A172 (cell line): ENCODE measurements at regions not wholly inside any gene's neighbourhood (a gene's known extent, or its start where the extent isn't known, plus 50 kb on each side); places are given as distances from the start of the nearest gene placed in this dataset.

ENCODE experiments used
- DNase-seq: peaks from one replicate; pipeline ENCODE4 v3.0.0-alpha.2; 2015; ENCODE audit warnings: low spot score

DNA sequence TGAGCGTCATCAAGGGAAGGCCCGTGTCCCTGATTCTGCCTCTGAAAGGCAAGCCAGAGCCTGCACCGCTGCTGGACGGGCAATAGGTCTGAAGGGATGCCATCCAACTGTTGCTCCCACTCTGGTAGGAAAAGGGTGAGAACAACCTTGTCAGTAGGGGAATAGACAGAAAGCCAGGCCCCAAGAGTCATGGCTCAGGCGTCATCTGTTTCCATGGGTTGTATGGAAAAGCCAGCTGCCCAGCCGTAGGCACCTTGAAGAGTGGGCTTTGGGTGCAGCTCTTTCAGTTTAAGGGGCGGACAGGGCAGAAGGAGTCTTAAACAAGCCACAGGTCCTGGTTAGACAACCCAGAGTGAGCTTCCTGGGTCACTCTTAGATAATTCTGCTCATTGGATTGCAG is 66.5 kb downstream of the RNF6 start:
- DNase-seq, result no peak

DNA sequence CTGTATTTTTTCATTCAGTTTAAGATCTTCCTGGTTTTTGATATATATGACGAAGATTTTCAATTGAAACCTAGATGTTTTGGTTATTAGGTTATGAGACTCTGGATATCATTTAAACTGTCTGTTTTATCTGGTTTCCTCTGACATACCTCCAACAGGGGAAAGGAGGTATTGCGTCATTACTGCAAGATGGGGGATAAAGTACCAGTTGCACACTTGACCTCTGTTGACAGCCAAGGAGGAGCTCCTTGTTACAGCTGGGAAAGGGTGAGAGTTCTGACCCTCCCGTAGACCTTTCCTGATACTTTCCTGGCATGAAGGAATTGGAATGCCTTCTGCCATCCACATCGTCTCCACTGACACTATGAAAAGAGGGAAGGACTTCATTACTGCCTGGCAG is 82.0 kb upstream of the SHISA2 start:
- DNase-seq, result no peak

DNA sequence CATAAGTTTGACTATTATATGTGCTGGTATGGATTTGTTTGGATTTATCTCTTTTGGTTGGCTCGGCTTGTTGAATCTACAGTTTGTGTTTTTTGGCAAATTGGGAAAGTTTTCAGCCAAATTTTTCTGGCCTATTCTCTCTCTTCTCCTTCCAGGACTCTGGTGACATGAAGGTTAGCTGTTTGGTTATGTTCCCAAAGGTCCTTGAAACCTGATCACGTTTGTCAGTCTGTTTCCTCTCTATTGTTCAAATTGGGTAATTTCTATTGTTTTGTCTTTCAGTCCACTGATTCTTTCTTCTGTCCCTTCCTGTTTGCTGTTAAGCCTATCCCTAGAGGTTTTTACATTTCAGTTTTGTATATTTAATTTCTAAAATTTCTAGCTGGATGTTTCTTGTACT is 81.5 kb upstream of the SHISA2 start:
- DNase-seq, result no peak

DNA sequence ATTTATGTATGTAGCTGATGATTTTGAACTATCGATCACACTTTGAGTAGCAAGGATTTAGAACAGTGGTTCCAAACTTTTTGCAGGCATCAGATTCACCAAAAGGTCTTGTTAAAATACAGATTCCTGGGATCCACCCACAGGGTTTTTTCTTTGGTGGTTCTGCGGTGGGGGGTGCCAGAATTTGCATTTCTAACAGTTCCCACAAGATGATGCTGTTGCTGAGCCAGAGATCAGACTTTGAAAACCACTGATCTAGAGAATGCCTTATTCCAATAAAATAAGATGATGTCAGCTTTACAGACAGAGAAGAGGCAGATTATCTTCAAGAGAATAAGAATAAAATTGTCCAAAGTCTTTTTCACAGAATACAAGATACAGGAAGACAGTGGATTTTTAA is 80.9 kb upstream of the SHISA2 start:
- DNase-seq, result peak; percentile 12

DNA sequence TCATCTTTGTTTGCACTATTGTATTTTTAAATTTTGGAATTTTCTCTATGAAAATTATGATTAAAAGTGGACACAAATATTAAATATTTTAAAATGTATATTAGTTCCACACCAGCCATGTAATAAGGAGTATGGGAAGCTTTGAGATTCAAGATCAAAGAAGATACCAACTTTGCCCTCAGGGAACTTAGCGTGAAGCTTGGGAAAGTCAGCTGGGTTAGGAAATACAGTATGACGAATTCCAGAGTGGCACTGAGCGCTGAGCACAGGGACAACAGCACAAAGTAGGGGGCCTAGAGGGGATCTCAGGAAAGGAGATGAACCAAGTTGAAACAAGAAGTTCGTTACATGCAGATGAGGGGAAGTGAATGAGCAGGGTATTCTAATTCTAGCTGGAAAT is 76.9 kb upstream of the SHISA2 start:
- DNase-seq, result no peak

DNA sequence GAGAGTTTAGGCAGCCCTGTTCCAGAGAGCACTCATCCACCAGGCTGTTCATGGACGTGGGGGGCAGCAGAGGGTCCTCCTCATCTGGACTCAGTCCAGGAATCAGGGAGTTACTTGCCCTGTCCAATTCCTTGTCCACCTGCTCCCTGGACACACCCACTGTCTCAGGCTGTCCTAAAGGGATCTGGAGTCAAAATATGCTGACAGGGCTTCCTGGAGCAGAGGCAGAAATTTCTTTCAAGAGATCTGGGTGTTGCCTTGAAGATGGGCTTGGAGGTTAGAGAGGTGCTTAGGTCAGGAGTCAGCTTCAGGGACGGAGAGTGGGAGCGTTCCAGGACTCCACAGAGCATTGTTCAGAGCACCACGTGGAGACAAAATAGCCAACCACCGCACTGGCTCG is 65.8 kb upstream of the SHISA2 start:
- DNase-seq, result no peak

DNA sequence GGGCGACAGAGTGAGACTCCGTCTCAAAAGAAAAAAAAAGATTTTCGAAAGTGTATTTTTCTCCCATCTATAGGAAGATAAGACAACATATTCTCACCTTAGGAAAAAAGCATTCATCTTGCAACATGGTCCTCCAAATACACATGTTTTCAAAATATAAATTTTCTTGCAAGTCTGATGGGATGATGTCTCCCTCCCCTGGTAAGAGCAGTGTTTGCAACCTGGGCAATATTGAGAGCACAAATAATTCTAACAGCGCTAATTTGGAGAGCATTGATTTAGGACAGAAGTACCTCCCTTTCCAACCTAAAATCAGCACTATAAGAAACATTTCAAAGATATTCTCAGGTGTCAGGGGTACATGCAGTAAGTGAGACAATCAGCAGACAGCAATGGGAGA is 61.0 kb upstream of the SHISA2 start:
- DNase-seq, result no peak

DNA sequence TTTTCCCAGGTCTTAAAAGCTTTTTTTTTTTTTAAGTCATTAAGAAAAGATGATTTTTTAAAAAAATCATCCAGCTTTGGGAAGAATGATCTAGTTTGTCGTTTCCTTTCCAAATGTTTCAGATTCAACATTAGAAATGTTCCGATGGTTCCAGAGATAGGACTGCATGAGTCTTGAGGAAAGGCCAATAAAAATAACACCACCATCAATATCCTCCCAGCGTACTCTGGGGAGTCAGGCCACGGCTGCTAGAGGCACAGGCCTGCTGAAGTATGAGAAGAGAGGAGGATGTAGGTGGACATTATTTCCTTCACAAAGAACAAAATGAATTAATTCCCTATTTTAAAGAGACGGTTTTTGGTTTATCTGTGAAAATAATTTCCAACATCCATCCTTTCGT is 60.0 kb upstream of the SHISA2 start:
- no peak for DNase-seq
